Keratinocyte (primary cell): ENCODE measurements at regions not wholly inside any gene's neighbourhood (a gene's known extent, or its start where the extent isn't known, plus 50 kb on each side); places are given as distances from the start of the nearest gene placed in this dataset.

Source experiments
- DNase-seq: peaks from one replicate; pipeline ENCODE4 v3.0.0-alpha.2; 2011; ENCODE audit warnings: low read depth, missing footprints, low spot score
- FAIRE-seq: peaks from 2 replicates; lab custom pipeline; 2011; peaks lifted over from hg19 to GRCh38; lab: Jason Lieb, UNC
- H2AFZ ChIP-seq: 2 replicates; pipeline ENCODE4 v1.6.0; 2012; ENCODE audit warnings: low read length, control low read depth, inconsistent platforms; ENCODE audit not compliant: control insufficient read depth
- H3K27ac ChIP-seq: 2 replicates; pipeline ENCODE4 v1.5.1; 2011; ENCODE audit warnings: low read length; ENCODE audit not compliant: control insufficient read depth, insufficient read depth
- H3K27me3 ChIP-seq: 3 replicates; pipeline ENCODE4 v1.6.0; 2011; ENCODE audit warnings: low read length; ENCODE audit not compliant: control insufficient read depth, insufficient read depth; ENCODE audit errors: extremely low read depth
- H3K36me3 ChIP-seq, 2 experiments: 2 replicates in 1 of 2; 3 replicates in 1 of 2; pipeline ENCODE4 v1.5.1; 2011; ENCODE audit warnings: low read length in 2 of 2, mild to moderate bottlenecking in 1 of 2; ENCODE audit not compliant: control insufficient read depth in 2 of 2, insufficient read depth in 2 of 2; ENCODE audit errors: extremely low read depth in 1 of 2
- H3K4me1 ChIP-seq: 3 replicates; pipeline ENCODE4 v1.5.1; 2011; ENCODE audit warnings: low read length; ENCODE audit not compliant: control insufficient read depth, insufficient read depth; ENCODE audit errors: extremely low read depth
- H3K4me2 ChIP-seq: 3 replicates; pipeline ENCODE4 v1.6.0; 2011; ENCODE audit warnings: low read depth, low read length; ENCODE audit not compliant: control insufficient read depth, insufficient read depth; ENCODE audit errors: extremely low read depth
- H3K4me3 ChIP-seq, 3 experiments: fragments of 200-600 bp in 1 of 3; sonication (generic) in 1 of 3; 2 replicates in 2 of 3; 3 replicates in 1 of 3; pipeline ENCODE4 v1.5.1; 2011 to 2016; ENCODE audit warnings: low read length in 3 of 3, mild to moderate bottlenecking in 3 of 3, control low read depth in 2 of 3, inconsistent platforms in 1 of 3, low read depth in 1 of 3, mixed read lengths in 1 of 3, mixed run types in 1 of 3, moderate library complexity in 1 of 3; ENCODE audit not compliant: control insufficient read depth in 2 of 3, insufficient read depth in 2 of 3; ENCODE audit errors: extremely low read depth in 1 of 3
- H3K79me2 ChIP-seq: 2 replicates; pipeline ENCODE4 v1.6.0; 2012; ENCODE audit warnings: low read length; ENCODE audit not compliant: control insufficient read depth, insufficient read depth
- H3K9ac ChIP-seq: 3 replicates; pipeline ENCODE4 v1.6.0; 2011; ENCODE audit warnings: low read length; ENCODE audit not compliant: control insufficient read depth, insufficient read depth; ENCODE audit errors: extremely low read depth
- H3K9me1 ChIP-seq: 3 replicates; pipeline ENCODE4 v1.6.0; 2011; ENCODE audit warnings: low read length; ENCODE audit not compliant: control insufficient read depth, insufficient read depth; ENCODE audit errors: extremely low read depth
- H3K9me3 ChIP-seq: 2 replicates; pipeline ENCODE4 v1.5.1; 2012; ENCODE audit warnings: low read depth, low read length; ENCODE audit not compliant: control insufficient read depth
- H4K20me1 ChIP-seq: 3 replicates; pipeline ENCODE4 v1.6.0; 2011; ENCODE audit warnings: low read length; ENCODE audit not compliant: control insufficient read depth, insufficient read depth; ENCODE audit errors: extremely low read depth
- CTCF ChIP-seq, 3 experiments: IDR thresholded peaks in 1 of 3; conservative IDR thresholded peaks in 1 of 3; optimal IDR thresholded peaks in 1 of 3; 2 replicates in 2 of 3; 3 replicates in 1 of 3; pipeline versions ENCODE3 to v1.5.1; 2011; ENCODE audit warnings: low read length in 3 of 3, mild to moderate bottlenecking in 3 of 3, moderate library complexity in 2 of 3, control low read depth in 1 of 3, inconsistent platforms in 1 of 3; ENCODE audit not compliant: insufficient read depth in 2 of 3; ENCODE audit errors: extremely low read depth in 1 of 3
- EZH2 ChIP-seq: IDR thresholded peaks from one replicate; pipeline ENCODE4 v1.6.1; 2012; ENCODE audit warnings: inconsistent platforms, mild to moderate bottlenecking, low read length, moderate library complexity
- dilution Hi-C: fragments of 300-500 bp; cut with MboI; formaldehyde crosslinking; loops from one replicate; pipeline ENCODE4 v1.7.0; 2020; ENCODE audit warnings: low sequenced_read_pairs; ENCODE audit not compliant: extremely low pct_ligation_motif_present

- H4K20me1 ChIP-seq = no peaks in the 10 kb centered on the region
- FAIRE-seq = no peak
- dilution Hi-C loops = no loop called here
Measured at GRCh38 chr18:55934821-55935220, 346.8 kb upstream of the TCF4 start.

GRCh38 chr18:55932675-55933074 is 344.7 kb upstream of the TCF4 start:
- H3K36me3 ChIP-seq = no peaks in the 10 kb centered on the region
- no peak overlapping the region for H3K4me2 ChIP-seq
- H3K9ac ChIP-seq = no peak overlapping the region
- no peaks in the 10 kb centered on the region for H3K9me1 ChIP-seq
- no peaks in the 10 kb centered on the region for H3K79me2 ChIP-seq
- dilution Hi-C loops = no loop called here
- TF ChIP-seq CTCF (optimal IDR thresholded peaks at IDR 0.05 in 1 of 3, IDR thresholded peaks at IDR 0.05 in 1 of 3, conservative IDR thresholded peaks at IDR 0.05 in 1 of 3; ENCODE audit: extremely low read depth in 1 of 3, insufficient read depth in 2 of 3, low read length in 3 of 3) (no peak), EZH2 (no peak)
- DNase-seq (no peak), FAIRE-seq (no peak)
- no peaks in the 10 kb centered on the region for H3K9me3 ChIP-seq
- H2AFZ ChIP-seq = no peak overlapping the region
- no peaks in the 10 kb centered on the region for H3K4me1 ChIP-seq
- no peak overlapping the region for H3K4me3 ChIP-seq
- no peaks in the 10 kb centered on the region for H4K20me1 ChIP-seq
- no peaks in the 10 kb centered on the region for H3K27me3 ChIP-seq
- H3K27ac ChIP-seq = no peak overlapping the region

More at GRCh38 chr18:55934821-55935220, 346.8 kb upstream of the TCF4 start:
- TF ChIP-seq EZH2 (no peak), CTCF (optimal IDR thresholded peaks at IDR 0.05 in 1 of 3, IDR thresholded peaks at IDR 0.05 in 1 of 3, conservative IDR thresholded peaks at IDR 0.05 in 1 of 3; ENCODE audit: extremely low read depth in 1 of 3, insufficient read depth in 2 of 3, low read length in 3 of 3) (no peak)
- H3K36me3 ChIP-seq = no peaks in the 10 kb centered on the region
- H3K9me1 ChIP-seq = no peaks in the 10 kb centered on the region
- no peak overlapping the region for H3K9ac ChIP-seq
- no peak overlapping the region for H2AFZ ChIP-seq
- no peaks in the 10 kb centered on the region for H3K4me1 ChIP-seq
- no peaks in the 10 kb centered on the region for H3K9me3 ChIP-seq
- H3K79me2 ChIP-seq = no peaks in the 10 kb centered on the region
- no peak overlapping the region for H3K27ac ChIP-seq
- no peak for DNase-seq
- no peak overlapping the region for H3K4me3 ChIP-seq
- no peak overlapping the region for H3K4me2 ChIP-seq
- H3K27me3 ChIP-seq = no peaks in the 10 kb centered on the region
